Neuronal stem cell (in vitro differentiated cells): ENCODE measurements at regions not wholly inside any gene's neighbourhood (a gene's known extent, or its start where the extent isn't known, plus 50 kb on each side); places are given as distances from the start of the nearest gene placed in this dataset.

Experiments used
- DNase-seq: peaks from one replicate; pipeline ENCODE4 v3.0.0-alpha.2; 2013; ENCODE audit warnings: low spot score
- H2AFZ ChIP-seq: one replicate; pipeline ENCODE4 v1.6.1; 2013; ENCODE audit warnings: mild to moderate bottlenecking, low read length, inconsistent platforms
- H2AK5ac ChIP-seq: 2 replicates; pipeline ENCODE4 v1.6.1; 2013; ENCODE audit warnings: low read depth, mild to moderate bottlenecking, inconsistent platforms, low read length, moderate library complexity, mixed read lengths
- H2BK120ac ChIP-seq: 2 replicates; pipeline ENCODE4 v1.6.1; 2013; ENCODE audit warnings: low read depth, mild to moderate bottlenecking, inconsistent platforms, low read length, moderate library complexity, mixed read lengths
- H2BK12ac ChIP-seq: one replicate; pipeline ENCODE4 v1.6.1; 2013; ENCODE audit warnings: low read length, inconsistent platforms
- H2BK15ac ChIP-seq: 2 replicates; pipeline ENCODE4 v1.6.1; 2013; ENCODE audit warnings: mild to moderate bottlenecking, low read length, inconsistent platforms, mixed read lengths
- H2BK5ac ChIP-seq: one replicate; pipeline ENCODE4 v1.6.1; 2013; ENCODE audit warnings: inconsistent platforms, mild to moderate bottlenecking, low read length, moderate library complexity
- H3K14ac ChIP-seq: one replicate; pipeline ENCODE4 v1.6.1; 2013; ENCODE audit warnings: low read length, inconsistent platforms
- H3K18ac ChIP-seq: 2 replicates; pipeline ENCODE4 v1.6.1; 2013; ENCODE audit warnings: low read length, inconsistent platforms
- H3K23ac ChIP-seq: 2 replicates; pipeline ENCODE4 v1.6.1; 2013; ENCODE audit warnings: low read depth, mild to moderate bottlenecking, mixed read lengths, low read length, inconsistent platforms; ENCODE audit not compliant: poor library complexity
- H3K27ac ChIP-seq: replicated peaks from 3 replicates; pipeline ENCODE4 v1.5.1; 2013; ENCODE audit warnings: low read length, inconsistent platforms
- H3K27me3 ChIP-seq, 3 experiments: 2 replicates each; pipeline ENCODE4 v1.6.1; 2013; ENCODE audit warnings: low read length in 3 of 3, mild to moderate bottlenecking in 2 of 3, inconsistent platforms in 1 of 3, low read depth in 1 of 3, mixed read lengths in 1 of 3, moderate library complexity in 1 of 3; ENCODE audit not compliant: control insufficient read depth in 3 of 3, insufficient read depth in 3 of 3
- H3K36me3 ChIP-seq, 2 donors: replicated peaks in 1 of 2; 2 replicates each; pipeline ENCODE4 v1.6.1; 2013; ENCODE audit warnings: low read length in 2 of 2; ENCODE audit not compliant: control insufficient read depth in 2 of 2, insufficient read depth in 2 of 2
- H3K4ac ChIP-seq: 2 replicates; pipeline ENCODE4 v1.6.1; 2013; ENCODE audit warnings: inconsistent platforms, mild to moderate bottlenecking, low read length, moderate library complexity
- H3K4me1 ChIP-seq, 2 donors: 1 replicate in 1 of 2; 2 replicates in 1 of 2; pipeline ENCODE4 v1.6.1; 2013; ENCODE audit warnings: low read length in 2 of 2, low read depth in 1 of 2; ENCODE audit not compliant: control insufficient read depth in 2 of 2, insufficient read depth in 1 of 2
- H3K4me2 ChIP-seq: one replicate; pipeline ENCODE4 v1.6.1; 2013; ENCODE audit warnings: mild to moderate bottlenecking, low read length, inconsistent platforms; ENCODE audit not compliant: insufficient read depth, poor library complexity, severe bottlenecking
- H3K4me3 ChIP-seq, 2 donors: 2 replicates each; pipeline ENCODE4 v1.5.1; 2013; ENCODE audit warnings: low read length in 2 of 2, mild to moderate bottlenecking in 2 of 2, inconsistent platforms in 1 of 2, moderate library complexity in 1 of 2
- H3K79me1 ChIP-seq: one replicate; pipeline ENCODE4 v1.6.1; 2013; ENCODE audit warnings: low read depth, mild to moderate bottlenecking, inconsistent platforms, low read length, moderate library complexity
- H3K9ac ChIP-seq: one replicate; pipeline ENCODE4 v1.6.1; 2013; ENCODE audit warnings: mild to moderate bottlenecking, low read depth, low read length, inconsistent platforms; ENCODE audit not compliant: poor library complexity
- H3K9me3 ChIP-seq, 2 donors: replicated peaks in 1 of 2; 2 replicates each; pipeline versions ENCODE3 to v1.6.1; 2013; ENCODE audit warnings: low read length in 2 of 2, mild to moderate bottlenecking in 2 of 2, inconsistent platforms in 1 of 2, low read depth in 1 of 2, mixed read lengths in 1 of 2, moderate library complexity in 1 of 2; ENCODE audit not compliant: control insufficient read depth in 2 of 2, insufficient read depth in 1 of 2
- H4K8ac ChIP-seq: one replicate; pipeline ENCODE4 v1.6.1; 2013; ENCODE audit warnings: low read depth, mild to moderate bottlenecking, inconsistent platforms, low read length, moderate library complexity
- H4K91ac ChIP-seq: one replicate; pipeline ENCODE4 v1.6.1; 2013; ENCODE audit warnings: low read length, low read depth, mild to moderate bottlenecking, inconsistent platforms; ENCODE audit not compliant: poor library complexity
- WGBS, 2 donors: extraction: QIAGEN DNeasy Blood & Tissue Kit; methylation state at CpG; one replicate each; pipeline ENCODE4 v1.1.7; 2013; ENCODE audit warnings: missing lambda C conversion rate in 2 of 2, mixed read lengths in 1 of 2; ENCODE audit not compliant: insufficient read length in 2 of 2, insufficient replicate concordance in 1 of 2; ENCODE audit errors: extremely low coverage in 2 of 2; 5-methylcytosine and 5-hydroxymethylcytosine counted together

DNA sequence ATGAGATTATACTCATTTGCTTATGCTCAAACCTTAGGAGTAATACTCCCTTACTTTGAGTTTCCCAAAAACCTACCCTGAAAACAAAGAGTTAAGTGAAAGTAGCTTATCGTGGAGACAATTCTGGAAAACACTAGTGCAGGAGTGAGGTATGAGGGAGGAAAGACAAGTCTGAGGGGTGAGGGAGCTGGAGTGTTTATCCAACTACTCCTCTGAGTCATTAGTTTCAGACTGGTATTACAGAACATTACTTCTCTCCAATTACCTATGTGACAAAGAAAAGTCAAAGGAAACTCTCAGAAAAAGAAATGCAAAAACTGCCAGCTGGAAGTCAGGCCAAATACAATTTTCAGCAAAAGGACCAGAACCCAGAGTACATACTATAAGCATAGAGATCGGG, 171.1 kb upstream of the SPTLC3 start:
- H3K23ac ChIP-seq = no peak overlapping the region
- no CpG with 5 or more reads among the region's 2 CpGs for WGBS, 2 donors
- no peak overlapping the region for H3K4me2 ChIP-seq
- H3K79me1 ChIP-seq = no peaks in the 10 kb centered on the region
- no peak overlapping the region for H3K9ac ChIP-seq
- no peak overlapping the region for H2BK5ac ChIP-seq
- H3K36me3 ChIP-seq = no peaks in the 10 kb centered on the region
- H3K4me1 ChIP-seq = no peaks in the 10 kb centered on the region
- H3K4me3 ChIP-seq = no peak overlapping the region
- DNase-seq = no peak
- no peak overlapping the region for H2AK5ac ChIP-seq
- no peak overlapping the region for H4K8ac ChIP-seq
- H2BK120ac ChIP-seq = no peak overlapping the region
- no peak overlapping the region for H4K91ac ChIP-seq
- H3K27ac ChIP-seq = no peak overlapping the region
- H2AFZ ChIP-seq = no peak overlapping the region
- H2BK12ac ChIP-seq = no peak overlapping the region
- H3K18ac ChIP-seq = no peak overlapping the region
- no peak overlapping the region for H3K4ac ChIP-seq
- no peak overlapping the region for H3K14ac ChIP-seq
- no peak overlapping the region for H2BK15ac ChIP-seq
- no peaks in the 10 kb centered on the region for H3K9me3 ChIP-seq
- no peaks in the 10 kb centered on the region for H3K27me3 ChIP-seq

DNA sequence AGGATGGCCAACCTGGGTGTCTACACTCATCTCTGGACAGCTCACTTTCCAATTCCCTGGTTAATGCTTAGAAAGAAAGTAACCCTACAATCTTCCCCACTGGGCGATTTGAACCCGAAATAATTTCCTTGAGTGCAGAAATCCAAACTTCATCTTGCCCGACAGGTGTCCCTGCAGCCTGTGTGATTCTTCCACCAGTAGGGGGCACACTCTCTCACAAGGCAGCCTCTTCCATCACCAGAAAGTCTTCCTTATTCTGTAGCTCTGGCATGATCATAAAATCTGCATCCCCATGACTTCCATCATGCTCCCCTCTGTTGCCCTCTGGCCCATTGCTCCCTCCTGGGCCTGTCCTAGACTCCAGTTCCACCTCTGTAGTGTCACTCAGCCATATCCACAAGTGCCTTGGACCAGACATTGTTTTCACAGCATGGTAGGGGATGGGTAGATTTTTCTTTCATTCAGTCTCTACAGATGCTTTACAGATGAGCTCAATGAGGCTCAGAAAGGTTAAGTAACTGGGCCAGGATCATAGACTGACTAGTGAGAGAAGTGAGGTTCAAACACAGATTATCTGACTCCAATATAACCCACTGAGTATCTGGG, 170.4 kb upstream of the SPTLC3 start:
- no peak overlapping the region for H3K27ac ChIP-seq
- no peak overlapping the region for H2BK12ac ChIP-seq
- no peak overlapping the region for H2BK120ac ChIP-seq
- no peaks in the 10 kb centered on the region for H3K27me3 ChIP-seq
- H3K23ac ChIP-seq = no peak overlapping the region
- no peak overlapping the region for H3K4me3 ChIP-seq
- WGBS, 2 donors = no CpG with 5 or more reads among the region's 3 CpGs
- no peak overlapping the region for H3K4ac ChIP-seq
- no peak overlapping the region for H3K18ac ChIP-seq
- no peak overlapping the region for H3K14ac ChIP-seq
- no peak overlapping the region for H2BK5ac ChIP-seq
- no peak overlapping the region for H3K4me2 ChIP-seq
- no peak overlapping the region for H3K9ac ChIP-seq
- H3K9me3 ChIP-seq = no peaks in the 10 kb centered on the region
- DNase-seq = no peak
- no peak overlapping the region for H4K91ac ChIP-seq
- no peaks in the 10 kb centered on the region for H3K4me1 ChIP-seq
- no peaks in the 10 kb centered on the region for H3K36me3 ChIP-seq
- no peaks in the 10 kb centered on the region for H3K79me1 ChIP-seq
- no peak overlapping the region for H2BK15ac ChIP-seq
- no peak overlapping the region for H4K8ac ChIP-seq
- no peak overlapping the region for H2AK5ac ChIP-seq
- H2AFZ ChIP-seq = no peak overlapping the region

DNA sequence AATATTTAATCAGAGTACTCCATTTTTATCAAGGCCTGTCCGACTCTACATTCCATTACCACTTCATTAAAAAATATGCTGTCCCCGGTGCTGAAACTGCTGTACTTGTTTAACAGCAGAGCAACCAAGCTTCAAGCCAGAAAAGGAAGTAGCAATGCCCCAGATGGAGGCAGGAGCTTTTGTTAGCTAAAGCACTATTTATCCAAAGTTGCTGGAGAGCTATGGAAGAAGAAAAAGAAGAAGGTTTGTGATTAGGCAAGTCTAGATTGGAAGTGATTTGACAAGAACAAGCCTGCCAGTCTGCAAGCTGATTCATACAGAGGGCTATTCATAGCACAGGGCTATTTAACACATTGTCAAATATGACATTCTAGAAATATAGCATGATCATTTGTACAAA, 160.9 kb upstream of the SPTLC3 start:
- H3K9me3 ChIP-seq = no peaks in the 10 kb centered on the region
- no peak overlapping the region for H3K4me2 ChIP-seq
- DNase-seq = no peak
- H2BK12ac ChIP-seq = no peak overlapping the region
- H3K27me3 ChIP-seq = no peaks in the 10 kb centered on the region
- WGBS, 2 donors = no CpG with 5 or more reads among the region's 2 CpGs
- no peak overlapping the region for H3K4ac ChIP-seq
- no peak overlapping the region for H2BK15ac ChIP-seq
- H3K23ac ChIP-seq = no peak overlapping the region
- H3K4me1 ChIP-seq = peaks cover 0 to 2% of the 10 kb centered on the region in 2 donors
- no peak overlapping the region for H4K8ac ChIP-seq
- H3K36me3 ChIP-seq = no peaks in the 10 kb centered on the region
- no peak overlapping the region for H2AK5ac ChIP-seq
- H3K27ac ChIP-seq = no peak overlapping the region
- H3K79me1 ChIP-seq = no peaks in the 10 kb centered on the region
- H2AFZ ChIP-seq = no peak overlapping the region
- H3K4me3 ChIP-seq = no peak overlapping the region
- no peak overlapping the region for H3K18ac ChIP-seq
- H2BK120ac ChIP-seq = no peak overlapping the region
- no peak overlapping the region for H3K9ac ChIP-seq
- H2BK5ac ChIP-seq = no peak overlapping the region
- no peak overlapping the region for H4K91ac ChIP-seq
- H3K14ac ChIP-seq = no peak overlapping the region

DNA sequence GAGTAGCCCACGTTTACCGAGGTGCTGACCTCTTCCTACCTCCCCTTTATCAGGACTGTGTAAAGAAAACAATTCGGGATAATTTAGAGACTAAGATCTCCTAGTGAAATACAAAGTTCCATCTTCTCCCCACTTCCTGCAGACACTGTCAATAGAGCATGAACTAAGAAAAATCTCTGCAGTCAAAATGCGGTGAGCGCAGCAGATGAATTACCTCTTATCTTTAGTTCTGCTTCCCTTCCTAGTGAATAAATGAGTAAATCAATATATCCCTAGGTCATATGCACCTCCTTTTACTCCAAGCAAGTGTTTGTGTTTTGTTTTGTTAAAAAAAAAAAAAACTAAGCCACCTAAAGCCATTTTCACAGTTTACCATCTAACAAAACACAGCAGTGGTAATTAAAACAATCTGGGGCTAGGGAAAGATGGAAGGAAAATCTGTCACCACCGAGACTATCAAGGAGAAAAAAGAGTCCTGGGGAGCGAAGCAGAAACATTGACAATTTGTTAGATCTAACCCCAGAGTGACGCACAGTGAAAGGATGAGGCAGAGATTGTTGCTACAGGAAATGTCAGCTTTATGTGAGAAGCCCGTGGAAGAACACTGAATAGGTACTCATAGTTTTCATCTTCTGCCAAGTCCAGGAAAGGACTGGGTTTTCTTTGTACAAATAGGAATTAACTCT, 159.4 kb upstream of the SPTLC3 start:
- Histone ChIP-seq H3K27me3 (no peaks in the 10 kb centered on the region), H3K79me1 (no peaks in the 10 kb centered on the region), H2BK5ac (no peak overlapping the region), H3K27ac (no peak overlapping the region), H3K36me3 (no peaks in the 10 kb centered on the region), H3K4me2 (no peak overlapping the region), H3K4me1 (peaks cover 0 to 2% of the 10 kb centered on the region in 2 donors), H4K91ac (no peak overlapping the region), H2BK12ac (no peak overlapping the region), H2BK15ac (no peak overlapping the region), H2BK120ac (no peak overlapping the region), H3K9me3 (no peaks in the 10 kb centered on the region), H3K23ac (no peak overlapping the region), H3K14ac (no peak overlapping the region), H3K4ac (no peak overlapping the region), H3K4me3 (no peak overlapping the region), H2AFZ (no peak overlapping the region), H2AK5ac (no peak overlapping the region), H3K9ac (no peak overlapping the region), H4K8ac (no peak overlapping the region), H3K18ac (no peak overlapping the region)
- no peak for DNase-seq
- no CpG with 5 or more reads among the region's 9 CpGs for WGBS, 2 donors
